SU-DHL-6 (cell line): ENCODE measurements at regions not wholly inside any gene's neighbourhood (a gene's known extent, or its start where the extent isn't known, plus 50 kb on each side); places are given as distances from the start of the nearest gene placed in this dataset.

Experiments used
- CTCF ChIP-seq: fragments of 200-600 bp; sonication (generic); IDR thresholded peaks from one replicate; pipeline ENCODE4 v1.5.1; 2017; ENCODE audit warnings: antibody characterized with exemption, mild to moderate bottlenecking, low read length, moderate library complexity; ENCODE audit not compliant: insufficient read depth, poor library complexity, severe bottlenecking
- EZH2phosphoT487 ChIP-seq: fragments of 200-600 bp; sonication (generic), shearing (Covaris generic); conservative IDR thresholded peaks from 2 replicates; pipeline ENCODE4 v1.6.1; 2018; ENCODE audit warnings: mild to moderate bottlenecking, antibody characterized with exemption, low read length, moderate library complexity, mixed read lengths

- TF ChIP-seq CTCF (no peak), EZH2phosphoT487 (no peak)
These were observed 203.4 kb downstream of the AUH start for GRCh38 chr9:91158286-91158685.
